Mucosa of descending colon (tissue), 3 donors: ENCODE measurements at regions not wholly inside any gene's neighbourhood (a gene's known extent, or its start where the extent isn't known, plus 50 kb on each side); places are given as distances from the start of the nearest gene placed in this dataset.

Source experiments
- ATAC-seq: fragments of 200-7000 bp; cut with Tn5 transposase; one replicate; pipeline ENCODE4 v1.9.1; 2020; ENCODE audit warnings: mild to moderate bottlenecking, moderate library complexity
- DNase-seq, 3 donors: peaks; one replicate each; pipeline ENCODE4 v3.0.0-alpha.2; 2020
- H3K36me3 ChIP-seq: fragments of 200-600 bp; one replicate; pipeline ENCODE4 v1.8.0; 2021; ENCODE audit warnings: low read depth, mild to moderate bottlenecking
- H3K4me1 ChIP-seq: fragments of 200-600 bp; one replicate; pipeline ENCODE4 v1.8.0; 2021; ENCODE audit warnings: low read depth, mild to moderate bottlenecking
- H3K4me3 ChIP-seq: fragments of 200-600 bp; one replicate; pipeline ENCODE4 v1.8.0; 2021; ENCODE audit warnings: mild to moderate bottlenecking
- H3K9me3 ChIP-seq: fragments of 200-600 bp; one replicate; pipeline ENCODE4 v1.8.0; 2021; ENCODE audit warnings: mild to moderate bottlenecking
- CTCF ChIP-seq: fragments of 200-600 bp; IDR thresholded peaks from one replicate; pipeline ENCODE4 v1.8.0; 2022; ENCODE audit warnings: antibody characterized with exemption, mild to moderate bottlenecking
- intact Hi-C, 2 donors: fragments of 100-400 bp; cut with DNase I in 1 of 2; cut with micrococcal nuclease in 1 of 2; formaldehyde crosslinking; loops; one replicate each; pipeline versions ENCODE4 v1.11.0 to v1.11.1; 2022; cut with DNase I, micrococcal nuclease
- donor health status: DM: no; HTN: no; CAD: no; lungs with moderate emphysema.
- donor health status: DM: no; HTN: no; CAD: no.
- donor health status: DM: no; HTN: yes; CAD: no.

DNA sequence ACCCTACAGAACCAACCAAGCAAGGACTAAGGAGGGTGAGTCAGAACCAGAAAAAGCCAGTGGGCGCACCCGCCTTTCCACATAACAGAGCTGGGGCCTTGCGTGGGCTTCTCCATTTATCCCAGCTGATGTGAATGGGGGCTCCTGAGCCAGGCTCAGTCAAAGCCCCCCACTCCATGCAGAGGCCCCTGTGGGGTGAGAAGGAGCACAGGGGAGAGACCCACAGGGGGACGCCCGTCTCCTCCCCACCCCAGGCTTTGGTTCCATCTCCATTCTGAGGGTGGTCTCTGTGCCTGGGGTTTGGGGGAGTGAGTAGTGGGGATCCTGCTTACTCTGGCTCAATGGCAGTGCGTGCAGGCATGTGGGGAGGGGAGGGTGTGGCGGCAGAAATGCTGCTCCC is 210.1 kb upstream of the TNRC6C start:
- no peak for DNase-seq
- Histone ChIP-seq H3K36me3 (no peaks in the 10 kb centered on the region), H3K4me3 (no peak overlapping the region), H3K9me3 (peaks cover 4% of the 10 kb centered on the region), H3K4me1 (no peaks in the 10 kb centered on the region)
- ATAC-seq, result no peak
- TF ChIP-seq CTCF, result no peak
- intact Hi-C loops, result no loop called here

- Histone ChIP-seq H3K4me1 (no peaks in the 10 kb centered on the region), H3K36me3 (no peaks in the 10 kb centered on the region), H3K9me3 (peaks cover 4% of the 10 kb centered on the region), H3K4me3 (no peak overlapping the region)
- no peak for DNase-seq
- intact Hi-C loops, result no loop called here
- no peak for ATAC-seq
- TF ChIP-seq CTCF, result no peak
These were observed 209.2 kb upstream of the TNRC6C start for GRCh38 chr17:77749321-77749751.

DNA sequence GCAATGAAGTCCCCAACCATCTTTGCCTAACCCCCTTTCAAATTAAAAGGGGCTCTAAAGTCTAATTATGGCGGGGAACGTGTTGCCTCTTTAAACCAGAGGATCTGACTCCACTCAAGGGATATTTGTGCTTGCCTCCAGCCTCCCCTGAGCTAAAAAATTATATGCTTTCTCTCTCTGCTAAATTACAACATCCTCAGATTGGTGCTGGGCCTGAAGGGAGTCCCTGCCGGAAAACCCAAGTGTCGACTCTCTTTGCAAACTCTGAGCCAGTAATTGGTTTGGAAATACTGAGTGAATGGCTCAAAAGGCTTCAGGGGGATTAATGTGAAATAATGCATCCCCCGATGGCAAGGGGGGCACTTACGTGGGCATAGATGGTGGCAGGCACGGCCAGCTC is 208.5 kb upstream of the TNRC6C start:
- Histone ChIP-seq H3K4me1 (no peaks in the 10 kb centered on the region), H3K9me3 (peaks cover 4% of the 10 kb centered on the region), H3K4me3 (no peak overlapping the region), H3K36me3 (no peaks in the 10 kb centered on the region)
- ATAC-seq (no peak), DNase-seq (no peak)
- TF ChIP-seq CTCF, result no peak
- intact Hi-C loops, result no loop called here

GRCh38 chr17:77750427-77751043 is 208.0 kb upstream of the TNRC6C start:
- DNase-seq (no peak), ATAC-seq (no peak)
- intact Hi-C loops, result no loop called here
- TF ChIP-seq CTCF, result no peak
- no peaks in the 10 kb centered on the region for H3K4me1 ChIP-seq
- H3K4me3 ChIP-seq, result no peak overlapping the region
- no peaks in the 10 kb centered on the region for H3K36me3 ChIP-seq
- no peaks in the 10 kb centered on the region for H3K9me3 ChIP-seq

DNA sequence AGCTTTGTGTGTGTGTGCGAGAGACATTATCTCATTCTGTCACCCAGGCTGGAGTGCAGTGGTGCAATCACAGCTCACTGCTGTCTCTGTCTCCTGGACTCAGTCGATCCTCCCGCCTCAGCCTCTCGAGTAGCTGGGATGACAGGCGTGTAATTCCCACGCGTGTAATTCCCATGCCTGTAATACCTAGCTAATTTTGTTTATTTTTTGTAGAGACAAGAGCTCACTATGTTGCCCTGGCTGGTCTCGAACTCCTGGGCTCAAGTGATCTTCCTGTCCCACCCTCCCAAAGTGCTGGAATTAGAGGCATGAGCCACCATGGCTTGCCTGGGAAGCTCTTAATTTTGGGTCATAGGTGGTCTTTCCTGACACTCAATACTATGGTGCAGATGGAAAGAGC is 205.3 kb upstream of the TNRC6C start:
- DNase-seq, result no peak
- Histone ChIP-seq H3K36me3 (no peaks in the 10 kb centered on the region), H3K4me1 (no peaks in the 10 kb centered on the region), H3K4me3 (no peak overlapping the region), H3K9me3 (no peaks in the 10 kb centered on the region)
- no peak for ATAC-seq
- no peak for TF ChIP-seq CTCF
- intact Hi-C loops, result no loop called here

GRCh38 chr17:77753691-77754245 is 204.7 kb upstream of the TNRC6C start:
- H3K9me3 ChIP-seq, result no peaks in the 10 kb centered on the region
- DNase-seq, result no peak
- no peaks in the 10 kb centered on the region for H3K36me3 ChIP-seq
- no peaks in the 10 kb centered on the region for H3K4me1 ChIP-seq
- intact Hi-C loops, result no loop called here
- ATAC-seq, result no peak
- no peak overlapping the region for H3K4me3 ChIP-seq
- no peak for TF ChIP-seq CTCF
